ENCODE measurements at regions not wholly inside any gene's neighbourhood (a gene's known extent, or its start where the extent isn't known, plus 50 kb on each side); places are given as distances from the start of the nearest gene placed in this dataset.

- no peak for TF ChIP-seq CTCF (IDR thresholded peaks at IDR 0.05)
- TF ChIP-seq POLR2A (IDR thresholded peaks at IDR 0.05), result no peak
Measured at GRCh38 chr10:110370006-110370405, 65.3 kb upstream of the SMNDC1 start.
